CD4-positive, alpha-beta T cell treated with Interleukin-17A for 1 hour (primary cell): ENCODE measurements at regions not wholly inside any gene's neighbourhood (a gene's known extent, or its start where the extent isn't known, plus 50 kb on each side); places are given as distances from the start of the nearest gene placed in this dataset.

Source experiments
- DNase-seq: peaks from one replicate; pipeline ENCODE4 v3.0.0-alpha.2; 2020

DNA sequence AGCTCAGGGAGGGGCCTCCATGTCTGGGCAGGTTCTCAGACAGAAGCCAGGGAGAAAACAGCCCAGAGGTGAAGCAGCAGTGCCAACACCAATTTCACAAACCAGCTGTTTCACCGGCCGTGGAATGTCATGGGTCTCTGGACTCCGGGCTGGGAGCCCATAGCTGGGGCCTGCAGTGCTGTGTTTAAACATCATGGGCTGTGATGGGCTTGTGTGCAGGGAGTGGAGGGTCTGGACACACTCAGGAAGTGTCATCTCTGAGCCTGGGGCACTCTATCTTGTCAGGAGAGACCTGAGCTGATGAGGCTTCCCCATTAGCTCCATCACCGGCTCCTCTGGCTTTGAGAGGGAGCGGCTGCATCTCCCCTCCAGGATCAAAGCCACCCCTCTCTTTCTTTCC is 173.6 kb upstream of the IGSF21 start:
- DNase-seq: no peak

DNA sequence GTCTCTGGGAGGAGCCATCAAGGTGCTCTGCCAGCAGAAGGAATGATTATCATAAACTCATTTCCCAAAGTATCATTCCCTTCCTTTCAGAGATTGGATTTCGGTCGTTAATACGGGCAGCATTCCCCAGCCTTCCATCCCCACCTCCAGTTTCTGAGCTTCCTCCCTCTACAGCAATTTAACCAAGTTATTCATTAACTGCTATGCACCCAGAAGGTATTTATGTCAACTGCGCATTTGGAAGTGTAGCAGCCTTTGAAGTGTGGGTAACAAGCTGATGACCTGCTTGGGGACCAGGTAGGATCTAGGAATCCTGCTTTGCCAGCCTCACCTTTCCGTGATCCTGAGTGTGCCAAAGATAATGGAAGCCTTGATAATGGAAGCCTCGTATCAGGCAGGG is 172.4 kb upstream of the IGSF21 start:
- no peak for DNase-seq

DNA sequence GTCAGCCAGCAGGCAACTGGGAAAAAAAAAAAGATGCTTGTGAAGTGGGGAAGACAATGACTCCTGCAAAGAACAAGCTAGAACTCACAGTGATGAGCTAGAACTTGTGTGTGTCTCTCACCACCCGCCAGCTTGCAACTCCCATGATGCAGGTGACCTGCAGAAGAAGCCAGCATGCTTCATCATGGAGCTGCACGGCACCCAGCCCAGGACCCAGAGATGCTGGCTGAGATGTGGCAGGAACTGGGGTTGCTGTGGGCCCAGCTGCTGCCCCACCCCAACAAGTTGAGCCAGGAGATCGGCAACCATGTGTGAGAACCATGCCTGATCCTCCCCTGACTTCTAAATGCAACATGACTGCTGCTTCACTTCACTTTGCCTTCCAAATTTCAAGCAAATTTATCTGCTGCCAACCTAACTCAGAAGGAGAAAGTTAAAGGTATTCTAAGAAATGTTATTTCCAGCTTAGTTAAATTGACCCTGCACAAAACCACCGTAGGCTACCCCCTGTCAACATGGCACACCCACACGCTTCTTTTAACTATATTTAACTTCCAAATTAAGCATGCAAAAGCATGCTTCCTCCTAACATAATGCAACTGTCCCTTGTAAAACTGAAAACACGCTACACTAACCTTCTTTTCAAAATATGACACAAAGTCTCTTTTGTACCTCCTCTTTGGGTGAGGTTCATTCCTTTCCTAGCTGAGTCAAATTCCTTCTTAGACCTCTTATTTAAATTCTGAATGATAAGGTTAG is 166.0 kb upstream of the IGSF21 start:
- DNase-seq: no peak

GRCh38 chr1:17943506-17943905 is 164.1 kb upstream of the IGSF21 start:
- no peak for DNase-seq

GRCh38 chr1:17944646-17945045 is 163.0 kb upstream of the IGSF21 start:
- no peak for DNase-seq

DNA sequence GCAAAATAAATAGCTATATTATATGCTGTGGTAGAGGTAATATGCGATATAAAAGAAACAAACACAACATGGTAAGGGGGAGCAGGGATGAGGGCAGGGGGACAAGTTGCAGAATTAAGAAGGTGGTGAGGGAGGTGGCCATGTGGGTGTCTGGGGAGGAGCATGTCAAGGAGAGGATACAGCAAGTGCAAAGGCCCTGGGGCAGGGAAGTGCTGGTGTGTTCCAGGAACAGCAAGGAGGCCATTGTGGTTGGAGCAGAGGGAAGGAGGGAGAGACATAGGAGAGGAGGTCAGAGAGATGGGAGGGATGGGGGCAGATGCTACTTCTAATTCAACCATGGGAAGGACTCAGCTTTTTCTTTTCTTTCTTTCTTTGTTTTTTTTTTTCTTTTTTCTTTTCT is 161.2 kb upstream of the IGSF21 start:
- no peak for DNase-seq

DNA sequence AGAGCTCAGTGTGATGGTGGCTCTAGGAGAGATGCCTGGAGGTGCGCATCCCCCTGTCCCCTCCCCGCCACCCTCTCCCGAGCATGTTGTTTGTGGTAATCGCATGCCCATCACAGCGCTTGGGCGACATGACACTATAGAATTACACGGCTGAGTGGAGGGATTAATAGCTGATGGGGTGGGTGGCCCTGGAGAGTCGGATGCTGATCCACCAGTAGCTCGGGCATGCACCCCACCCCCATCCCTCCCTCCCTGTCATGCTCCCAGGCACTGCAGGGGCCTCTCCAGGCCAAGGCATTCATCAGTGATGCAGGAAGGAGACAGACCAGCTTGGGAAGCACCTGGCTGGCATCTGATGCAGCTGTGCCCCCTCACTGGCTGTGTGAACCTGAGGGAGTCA is 159.0 kb upstream of the IGSF21 start:
- DNase-seq: no peak

DNA sequence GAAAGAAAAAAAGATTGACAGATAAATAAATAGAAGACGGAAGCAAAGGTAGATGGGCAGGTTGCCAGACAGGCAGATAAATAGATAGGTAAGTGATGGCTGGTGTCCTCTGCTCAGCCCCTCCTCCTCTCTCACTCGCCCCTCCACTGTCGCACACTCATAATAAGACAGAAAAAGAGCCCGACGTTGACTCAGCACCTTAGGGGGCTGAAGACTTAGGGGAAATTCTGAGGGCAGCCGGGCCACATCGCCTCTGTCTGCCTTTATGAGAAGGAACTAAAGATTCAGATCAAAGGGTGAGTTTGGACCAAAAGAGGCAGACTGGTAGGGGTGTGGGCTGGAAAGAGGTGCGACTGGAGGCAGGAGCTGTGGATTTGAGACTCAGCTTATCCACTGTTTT is 158.1 kb upstream of the IGSF21 start:
- no peak for DNase-seq

DNA sequence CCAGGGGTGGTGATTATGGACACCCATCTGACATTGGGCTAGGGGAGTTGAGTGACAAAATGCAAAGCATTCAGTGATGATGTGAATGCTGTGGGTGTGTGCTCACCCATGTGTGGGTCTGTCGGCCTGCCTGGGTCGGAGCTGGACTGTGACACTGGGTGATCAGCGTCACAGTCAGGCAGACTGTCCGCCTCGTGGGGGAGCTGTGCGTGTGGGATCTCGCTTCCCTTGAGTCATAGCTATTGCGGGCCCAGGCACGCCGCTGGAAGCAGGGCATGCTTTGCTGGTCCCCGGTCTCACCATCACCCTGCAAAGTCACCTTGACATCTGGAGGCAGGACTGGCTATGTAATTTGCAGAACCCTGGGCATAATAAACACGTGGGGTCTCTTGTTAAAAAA is 156.9 kb upstream of the IGSF21 start:
- DNase-seq: no peak

DNA sequence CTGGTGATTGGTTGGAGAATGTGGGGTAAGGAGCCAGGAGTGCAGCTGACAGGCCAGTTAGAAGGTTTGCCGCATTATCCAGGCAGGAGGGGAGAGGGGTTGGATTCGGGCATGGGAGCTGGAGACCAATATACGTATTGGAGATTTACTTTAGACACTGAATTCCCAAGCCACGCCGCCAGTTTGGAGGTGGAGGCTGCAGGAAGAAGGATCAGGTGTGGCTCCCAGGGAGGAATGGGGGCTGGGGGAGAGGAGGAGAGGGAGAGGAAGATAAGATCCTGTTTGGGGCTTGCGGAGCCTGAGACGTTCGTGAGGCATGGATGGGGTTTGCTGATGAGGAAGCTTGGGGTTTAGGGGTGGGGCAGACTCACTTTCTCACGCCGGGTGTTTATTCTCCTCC is 155.1 kb upstream of the IGSF21 start:
- no peak for DNase-seq

DNA sequence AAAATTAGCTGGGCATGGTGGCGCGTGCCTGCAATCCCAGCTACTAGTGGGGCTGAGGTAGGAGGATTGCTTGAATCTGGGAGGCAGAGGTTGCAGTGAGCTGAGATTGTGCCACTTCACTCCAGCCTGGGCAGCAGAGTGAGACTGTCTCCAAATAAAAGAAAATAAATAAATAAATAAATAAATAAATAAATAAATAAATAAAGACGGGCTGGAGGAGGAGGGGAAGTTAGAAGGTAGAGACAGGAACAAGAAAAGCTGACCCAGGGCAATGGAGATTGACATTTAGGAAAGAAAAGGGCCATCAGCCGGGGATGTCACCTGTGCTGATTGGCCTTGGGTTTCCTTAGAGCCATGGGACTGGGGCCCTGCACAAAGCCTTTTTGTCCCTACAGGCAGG is 153.7 kb upstream of the IGSF21 start:
- DNase-seq: no peak

- no peak for DNase-seq
These were observed 152.0 kb upstream of the IGSF21 start for GRCh38 chr1:17955302-17956285.

- DNase-seq: no peak
These were observed 149.9 kb upstream of the IGSF21 start for GRCh38 chr1:17957588-17958267.

GRCh38 chr1:17958704-17959103 is 148.9 kb upstream of the IGSF21 start:
- DNase-seq: peak; percentile 3

GRCh38 chr1:17963513-17963912 is 144.1 kb upstream of the IGSF21 start:
- DNase-seq: no peak

DNA sequence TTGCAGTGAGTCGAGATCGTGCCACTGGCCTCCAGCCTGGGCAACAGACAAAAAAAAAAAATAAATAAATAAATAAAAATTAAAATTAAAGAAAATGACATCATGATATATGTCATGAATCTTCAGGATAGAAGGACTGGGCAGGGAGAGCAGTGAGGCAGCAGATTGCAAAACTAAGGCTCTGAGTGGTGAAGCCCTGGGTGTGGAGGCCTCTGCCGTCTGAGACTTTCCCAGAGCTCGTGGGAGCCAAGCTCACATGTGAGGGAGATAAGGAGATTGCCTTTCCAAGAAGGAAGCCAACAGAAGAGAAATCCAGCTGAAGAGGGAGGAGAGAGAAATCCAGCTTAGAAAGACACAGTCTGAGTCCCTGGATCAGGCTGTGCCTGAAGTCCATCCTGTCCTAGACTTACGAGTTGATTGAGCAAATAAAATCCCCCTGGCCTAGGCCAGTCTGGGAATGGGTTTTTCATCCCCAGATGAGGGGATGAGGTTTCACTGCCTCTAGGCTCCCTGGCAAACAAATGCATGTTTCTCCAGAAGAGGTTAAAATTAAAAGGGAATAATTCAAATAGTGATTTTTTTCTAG is 142.0 kb upstream of the IGSF21 start:
- no peak for DNase-seq

- no peak for DNase-seq
These were observed 141.3 kb upstream of the IGSF21 start for GRCh38 chr1:17966341-17966740.

DNA sequence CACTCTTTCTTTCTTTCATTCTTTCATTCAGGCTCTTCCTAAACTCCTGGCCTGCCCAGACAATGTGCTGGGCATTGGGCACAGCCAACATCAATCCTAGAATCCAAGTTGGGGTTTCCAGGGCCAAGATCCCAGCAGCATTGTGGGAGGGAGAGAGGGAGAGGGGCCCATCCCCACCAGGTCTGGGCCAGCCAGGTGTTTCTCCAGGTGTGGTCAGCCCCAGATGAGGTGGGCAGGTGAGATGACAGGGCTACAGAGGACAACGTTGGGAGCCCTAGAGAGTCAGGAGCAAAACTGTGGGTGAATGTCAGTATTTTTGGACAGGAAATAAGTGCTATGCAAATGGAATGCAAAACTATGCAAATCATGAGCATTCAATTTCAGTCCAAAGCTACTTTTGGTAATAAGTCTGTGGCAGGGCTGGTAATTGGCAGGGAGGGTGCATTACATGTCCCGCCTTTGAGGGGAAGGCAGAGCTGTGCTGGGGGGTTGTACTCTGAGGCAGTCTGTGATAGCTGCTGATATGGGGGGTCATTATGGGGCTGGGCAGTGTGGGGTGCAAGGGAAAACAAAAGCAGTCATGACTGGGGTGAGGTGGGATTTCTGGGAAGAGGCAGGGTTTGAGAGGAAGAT is 139.9 kb upstream of the IGSF21 start:
- DNase-seq: no peak

GRCh38 chr1:17970757-17971156 is 136.8 kb upstream of the IGSF21 start:
- no peak for DNase-seq

DNA sequence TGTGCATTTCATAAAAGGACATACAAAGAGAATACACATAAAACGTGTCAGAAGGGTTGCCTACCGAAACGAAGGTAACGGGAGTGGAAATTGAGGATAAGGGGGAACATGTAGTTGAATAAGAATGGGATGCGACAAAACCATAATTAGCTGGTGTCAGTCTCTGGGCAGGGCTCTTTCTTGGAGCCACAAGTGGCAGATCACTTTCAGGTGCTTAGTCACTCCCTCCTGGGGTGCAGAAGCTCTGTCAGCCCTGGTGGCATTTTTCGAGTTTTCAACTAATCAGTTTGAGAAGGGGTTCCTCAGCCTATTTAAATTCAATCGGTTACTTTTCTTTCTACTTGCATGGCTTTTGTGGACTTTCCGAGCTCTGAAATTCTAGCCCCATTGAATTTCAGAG is 133.9 kb upstream of the IGSF21 start:
- no peak for DNase-seq

GRCh38 chr1:17976854-17977253 is 130.7 kb upstream of the IGSF21 start:
- DNase-seq: no peak

GRCh38 chr1:17978016-17978415 is 129.6 kb upstream of the IGSF21 start:
- no peak for DNase-seq

DNA sequence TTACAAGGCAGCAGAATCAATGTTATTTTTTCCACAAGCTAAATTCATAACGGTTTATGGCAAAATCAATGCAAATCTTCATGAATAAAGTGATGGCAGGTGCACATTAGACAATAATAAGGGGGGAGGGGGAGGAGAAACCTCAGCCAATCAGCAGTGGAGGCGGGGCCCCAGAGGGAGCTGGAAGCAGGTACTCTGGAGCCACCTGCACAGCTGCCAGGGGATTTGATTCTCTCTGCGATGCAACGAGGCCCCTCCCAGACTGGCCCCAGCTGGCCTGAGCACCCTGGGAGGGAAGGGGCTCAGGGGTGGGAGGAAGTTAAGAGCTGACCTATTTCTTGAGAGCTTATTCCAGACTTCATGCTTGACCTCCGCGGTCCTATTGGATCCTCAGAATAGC is 127.8 kb upstream of the IGSF21 start:
- DNase-seq: no peak
